MM.1S (cell line): ENCODE measurements at regions not wholly inside any gene's neighbourhood (a gene's known extent, or its start where the extent isn't known, plus 50 kb on each side); places are given as distances from the start of the nearest gene placed in this dataset.

Experiments
- EZH2 ChIP-seq: fragments of 300-600 bp; sonication (generic); optimal IDR thresholded peaks from 2 replicates; pipeline ENCODE3; 2017; ENCODE audit warnings: low read depth, mild to moderate bottlenecking, antibody characterized with exemption, low read length, mixed read lengths
- EZH2phosphoT487 ChIP-seq: fragments of 300-600 bp; sonication (generic); IDR thresholded peaks from 2 replicates; pipeline ENCODE4 v1.6.1; 2018; ENCODE audit warnings: antibody characterized with exemption, low read length
- TF ChIP-seq, protein P1 (sequence below): fragments of 300-600 bp; sonication (generic); IDR thresholded peaks from 2 replicates; pipeline ENCODE4 v1.5.1; 2016; ENCODE audit warnings: antibody characterized with exemption, low read length, mixed read lengths

DNA sequence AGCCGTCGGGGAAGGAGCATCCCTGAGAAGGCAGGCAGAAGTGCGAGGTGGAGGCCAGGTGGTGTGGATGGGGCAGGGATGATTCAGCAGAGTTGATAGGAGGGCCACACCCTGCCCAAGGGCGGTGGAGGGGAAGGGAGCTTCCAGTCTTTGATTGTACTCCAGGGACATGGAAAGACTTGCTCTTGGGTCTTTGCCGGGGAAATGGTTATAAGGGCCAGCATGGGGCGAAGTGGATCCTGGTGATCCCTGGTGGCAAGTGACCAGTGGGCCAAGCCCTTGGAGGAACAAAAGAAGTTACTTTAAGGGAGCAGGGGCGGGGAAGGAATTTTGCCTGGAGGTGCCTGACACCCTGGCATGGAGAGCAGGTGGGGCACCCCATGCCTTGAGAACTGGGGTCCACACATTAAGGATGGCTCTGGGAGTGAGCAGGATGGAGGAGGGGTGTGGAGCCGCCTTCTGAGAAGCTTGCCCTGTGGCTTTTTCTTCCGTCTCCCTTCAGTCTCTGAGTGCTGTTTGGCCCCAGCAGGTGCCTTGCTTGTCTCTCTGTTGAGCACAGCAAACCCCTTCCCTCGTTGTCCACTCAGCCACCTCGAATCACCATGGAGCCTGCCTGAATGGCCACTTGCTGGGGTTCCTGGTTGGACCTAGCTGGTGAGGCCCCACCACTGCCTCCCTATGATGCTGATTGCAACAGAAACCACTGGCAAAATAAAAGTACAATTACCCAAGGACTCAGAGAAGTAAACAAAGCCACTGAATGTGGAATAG, 83.9 kb downstream of the RAMP3 start:
- TF ChIP-seq, protein P1, sequence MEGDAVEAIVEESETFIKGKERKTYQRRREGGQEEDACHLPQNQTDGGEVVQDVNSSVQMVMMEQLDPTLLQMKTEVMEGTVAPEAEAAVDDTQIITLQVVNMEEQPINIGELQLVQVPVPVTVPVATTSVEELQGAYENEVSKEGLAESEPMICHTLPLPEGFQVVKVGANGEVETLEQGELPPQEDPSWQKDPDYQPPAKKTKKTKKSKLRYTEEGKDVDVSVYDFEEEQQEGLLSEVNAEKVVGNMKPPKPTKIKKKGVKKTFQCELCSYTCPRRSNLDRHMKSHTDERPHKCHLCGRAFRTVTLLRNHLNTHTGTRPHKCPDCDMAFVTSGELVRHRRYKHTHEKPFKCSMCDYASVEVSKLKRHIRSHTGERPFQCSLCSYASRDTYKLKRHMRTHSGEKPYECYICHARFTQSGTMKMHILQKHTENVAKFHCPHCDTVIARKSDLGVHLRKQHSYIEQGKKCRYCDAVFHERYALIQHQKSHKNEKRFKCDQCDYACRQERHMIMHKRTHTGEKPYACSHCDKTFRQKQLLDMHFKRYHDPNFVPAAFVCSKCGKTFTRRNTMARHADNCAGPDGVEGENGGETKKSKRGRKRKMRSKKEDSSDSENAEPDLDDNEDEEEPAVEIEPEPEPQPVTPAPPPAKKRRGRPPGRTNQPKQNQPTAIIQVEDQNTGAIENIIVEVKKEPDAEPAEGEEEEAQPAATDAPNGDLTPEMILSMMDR, result no peak
- TF ChIP-seq EZH2 (no peak), EZH2phosphoT487 (no peak)
